Gastrocnemius medialis (tissue), 4 donors: ENCODE measurements at regions not wholly inside any gene's neighbourhood (a gene's known extent, or its start where the extent isn't known, plus 50 kb on each side); places are given as distances from the start of the nearest gene placed in this dataset.

Experiments used
- POLR2A ChIP-seq, 2 donors: fragments of 450-650 bp; IDR thresholded peaks; one replicate each; pipeline ENCODE4 v1.6.1; 2017; ENCODE audit warnings: antibody characterized with exemption in 2 of 2, mild to moderate bottlenecking in 2 of 2, moderate library complexity in 2 of 2
- TF ChIP-seq, protein P1 (sequence below), 5 experiments: fragments of 450-650 bp in 3 of 5; fragments of 200-600 bp in 2 of 5; sonication (generic) in 2 of 5; IDR thresholded peaks in 4 of 5; conservative IDR thresholded peaks in 1 of 5; 1 replicate in 4 of 5; 2 replicates in 1 of 5; pipeline ENCODE4 v1.5.1; 2016 to 2019; ENCODE audit warnings: antibody characterized with exemption in 5 of 5, mild to moderate bottlenecking in 3 of 5, moderate library complexity in 3 of 5

DNA sequence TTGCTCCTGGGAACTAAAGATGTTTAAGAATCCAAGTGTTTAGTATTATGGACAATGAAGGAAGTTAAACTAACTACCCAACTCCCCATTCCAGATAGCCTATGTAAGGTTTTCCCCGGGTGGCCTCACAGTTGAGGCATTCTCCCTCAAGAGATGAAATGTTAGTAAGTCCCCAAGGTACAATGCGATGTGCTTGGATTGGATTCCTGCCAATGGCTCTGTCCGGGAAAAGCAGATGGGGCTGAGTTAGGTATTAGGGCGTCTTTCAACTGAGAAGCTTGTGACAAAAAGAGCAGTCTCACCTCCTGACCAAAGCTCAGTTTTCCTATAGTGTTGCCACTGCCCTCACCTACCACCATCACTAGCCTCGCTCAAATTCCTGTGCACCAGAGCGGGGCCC lies 64.8 kb upstream of the E2F7 start:
- TF ChIP-seq, protein P1, sequence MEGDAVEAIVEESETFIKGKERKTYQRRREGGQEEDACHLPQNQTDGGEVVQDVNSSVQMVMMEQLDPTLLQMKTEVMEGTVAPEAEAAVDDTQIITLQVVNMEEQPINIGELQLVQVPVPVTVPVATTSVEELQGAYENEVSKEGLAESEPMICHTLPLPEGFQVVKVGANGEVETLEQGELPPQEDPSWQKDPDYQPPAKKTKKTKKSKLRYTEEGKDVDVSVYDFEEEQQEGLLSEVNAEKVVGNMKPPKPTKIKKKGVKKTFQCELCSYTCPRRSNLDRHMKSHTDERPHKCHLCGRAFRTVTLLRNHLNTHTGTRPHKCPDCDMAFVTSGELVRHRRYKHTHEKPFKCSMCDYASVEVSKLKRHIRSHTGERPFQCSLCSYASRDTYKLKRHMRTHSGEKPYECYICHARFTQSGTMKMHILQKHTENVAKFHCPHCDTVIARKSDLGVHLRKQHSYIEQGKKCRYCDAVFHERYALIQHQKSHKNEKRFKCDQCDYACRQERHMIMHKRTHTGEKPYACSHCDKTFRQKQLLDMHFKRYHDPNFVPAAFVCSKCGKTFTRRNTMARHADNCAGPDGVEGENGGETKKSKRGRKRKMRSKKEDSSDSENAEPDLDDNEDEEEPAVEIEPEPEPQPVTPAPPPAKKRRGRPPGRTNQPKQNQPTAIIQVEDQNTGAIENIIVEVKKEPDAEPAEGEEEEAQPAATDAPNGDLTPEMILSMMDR (IDR thresholded peaks at IDR 0.05 in 4 of 5, conservative IDR thresholded peaks at IDR 0.05 in 1 of 5), result no peak
- no peak for TF ChIP-seq POLR2A (IDR thresholded peaks at IDR 0.05)
